Right cardiac atrium (tissue), 5 donors: ENCODE measurements at regions not wholly inside any gene's neighbourhood (a gene's known extent, or its start where the extent isn't known, plus 50 kb on each side); places are given as distances from the start of the nearest gene placed in this dataset.
A peak's percentile ranks its signal among the peaks of the same experiment; 100 is the strongest.
"Not testable (repeated sequence)": the region's sequence is repeated elsewhere in the genome, so short reads cannot be mapped to it uniquely, and the experiment has no call there.

Experiments
- ATAC-seq, 2 donors: fragments of 200-7000 bp; cut with Tn5 transposase; one replicate each; pipeline versions ENCODE4 v1.8.0 to v1.9.1; 2020; ENCODE audit warnings: moderate library complexity in 2 of 2, mild to moderate bottlenecking in 1 of 2
- DNase-seq, 3 donors: peaks; one replicate each; pipeline ENCODE4 v3.0.0-alpha.2; 2020
- H3K27ac ChIP-seq: one replicate; pipeline ENCODE4 v1.5.1; 2013; ENCODE audit warnings: mild to moderate bottlenecking, low read length, control low read depth, moderate library complexity
- H3K27me3 ChIP-seq: one replicate; pipeline ENCODE4 v1.6.1; 2013; ENCODE audit not compliant: control insufficient read depth, insufficient read depth
- H3K4me1 ChIP-seq: one replicate; pipeline ENCODE4 v1.6.1; 2013; ENCODE audit warnings: low read length; ENCODE audit not compliant: control insufficient read depth, insufficient read depth
- H3K4me3 ChIP-seq: one replicate; pipeline ENCODE4 v1.5.1; 2013; ENCODE audit warnings: low read length, control low read depth
- H3K9me3 ChIP-seq: one replicate; pipeline ENCODE4 v1.6.1; 2013; ENCODE audit warnings: low read length; ENCODE audit not compliant: control insufficient read depth
- WGBS: extraction: QIAGEN DNeasy Blood & Tissue Kit; methylation state at CpG from one replicate; pipeline ENCODE4 v1.1.7; 2013; 5-methylcytosine and 5-hydroxymethylcytosine counted together
- intact Hi-C, 4 donors: fragments of 100-400 bp; cut with DNase I; formaldehyde crosslinking; loops; one replicate each; pipeline versions ENCODE4 v1.11.0 to v1.14.0; 2022 to 2023
- donor health status: healthy with polysubstance abuse.
- donor health status: DM: no; HTN: yes; CAD: no.
- donor health status: DM: no; HTN: no; CAD: no.
- donor health status: DM: no; HTN: yes; CAD: no; lungs with severe emphysema.
- donor health status: DM: yes; HTN: yes; CAD: no.

DNA sequence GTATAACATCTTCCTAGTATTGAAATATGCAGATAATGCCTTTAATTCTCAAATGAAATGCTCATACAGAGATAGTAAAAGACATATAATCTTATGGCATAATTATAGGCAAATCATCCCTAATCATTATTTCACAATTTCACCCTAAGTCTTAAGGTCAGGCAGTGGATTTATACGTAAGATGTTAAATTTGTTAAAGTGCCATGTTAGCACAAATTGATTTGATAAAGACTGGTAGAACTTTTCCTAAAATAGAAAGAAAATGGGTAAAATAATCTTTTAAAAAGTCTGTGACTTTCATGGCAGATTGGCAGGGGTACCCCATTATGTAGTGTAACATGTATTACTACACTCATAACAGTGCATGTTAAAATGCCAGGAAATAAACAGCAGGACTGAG is 1092.7 kb upstream of the GOT2 start:
- H3K27ac ChIP-seq = no peak overlapping the region
- H3K9me3 ChIP-seq = no peaks in the 10 kb centered on the region
- WGBS = 84% methylated on average over 1 of the region's 1 CpG
- intact Hi-C loops = no loop called here
- DNase-seq = no peak
- no peaks in the 10 kb centered on the region for H3K4me1 ChIP-seq
- no peak overlapping the region for H3K4me3 ChIP-seq
- ATAC-seq = no peak
- H3K27me3 ChIP-seq = no peaks in the 10 kb centered on the region

GRCh38 chr16:59809488-59809887 is 1075.4 kb upstream of the GOT2 start:
- H3K4me1 ChIP-seq, intact Hi-C loops, H3K9me3 ChIP-seq, ATAC-seq, H3K4me3 ChIP-seq, H3K27me3 ChIP-seq, DNase-seq, H3K27ac ChIP-seq: not testable (repeated sequence)
- 92% methylated on average over 11 of the region's 11 CpGs for WGBS

DNA sequence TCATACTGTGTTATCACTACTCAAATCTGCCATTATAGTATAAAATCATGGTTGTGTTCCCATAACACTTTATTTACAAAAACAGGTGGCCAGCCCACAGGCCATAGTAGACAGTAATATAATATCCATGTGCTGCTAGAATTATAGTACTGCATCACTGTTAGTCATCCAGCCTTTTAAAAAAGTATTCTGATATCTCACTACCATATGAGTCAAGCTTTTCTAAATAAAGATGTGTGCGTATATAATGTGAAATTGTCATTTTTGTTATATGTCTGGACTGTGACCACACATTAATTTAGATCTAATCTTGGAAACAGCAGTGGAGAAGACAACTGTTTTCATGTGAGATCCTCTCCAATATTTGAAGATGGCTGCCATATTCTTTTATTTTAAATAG is 1049.1 kb upstream of the GOT2 start:
- DNase-seq (no peak), ATAC-seq (no peak)
- Histone ChIP-seq H3K4me1 (no peaks in the 10 kb centered on the region), H3K9me3 (no peaks in the 10 kb centered on the region), H3K27ac (no peak overlapping the region), H3K27me3 (no peaks in the 10 kb centered on the region), H3K4me3 (no peak overlapping the region)
- intact Hi-C loops = no loop called here
- WGBS = 89% methylated on average over 1 of the region's 1 CpG

GRCh38 chr16:59773330-59773729 is 1039.2 kb upstream of the GOT2 start:
- no peaks in the 10 kb centered on the region for H3K4me1 ChIP-seq
- H3K27ac ChIP-seq = no peak overlapping the region
- no peak for ATAC-seq
- no peaks in the 10 kb centered on the region for H3K9me3 ChIP-seq
- H3K27me3 ChIP-seq = no peaks in the 10 kb centered on the region
- DNase-seq = no peak
- intact Hi-C loops = no loop called here
- H3K4me3 ChIP-seq = no peak overlapping the region

DNA sequence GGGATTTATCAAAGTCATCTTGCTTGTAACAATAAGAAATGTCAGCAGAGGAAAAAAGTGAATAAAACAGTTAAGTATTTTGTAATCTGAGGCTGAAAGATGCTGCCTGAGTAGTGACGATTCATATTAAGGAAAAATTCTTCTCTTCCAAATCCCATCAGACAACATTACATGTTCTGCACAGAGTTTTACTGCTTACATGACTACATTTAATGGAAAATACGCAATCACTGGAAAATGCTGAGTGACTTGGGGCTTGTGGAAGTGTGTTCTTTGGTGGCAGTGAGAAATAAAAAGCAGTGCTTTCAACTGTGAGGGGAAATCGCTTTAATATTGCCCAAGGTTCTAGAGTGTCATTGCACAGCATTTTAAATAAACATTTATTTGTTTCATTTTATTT is 1025.2 kb upstream of the GOT2 start:
- Histone ChIP-seq H3K27me3 (no peaks in the 10 kb centered on the region), H3K4me1 (no peaks in the 10 kb centered on the region), H3K9me3 (no peaks in the 10 kb centered on the region), H3K27ac (no peak overlapping the region), H3K4me3 (no peak overlapping the region)
- intact Hi-C loops = no loop called here
- ATAC-seq = no peak
- WGBS = 74% methylated on average over 3 of the region's 3 CpGs
- no peak for DNase-seq

GRCh38 chr16:59758848-59759247 is 1024.7 kb upstream of the GOT2 start:
- DNase-seq (no peak), ATAC-seq (no peak)
- 50% methylated on average over 1 of the region's 1 CpG for WGBS
- Histone ChIP-seq H3K27ac (no peak overlapping the region), H3K4me3 (no peak overlapping the region), H3K9me3 (no peaks in the 10 kb centered on the region), H3K27me3 (no peaks in the 10 kb centered on the region), H3K4me1 (no peaks in the 10 kb centered on the region)
- intact Hi-C loops = no loop called here

GRCh38 chr16:59754854-59755253 is 1020.7 kb upstream of the GOT2 start:
- WGBS = 94% methylated on average over 19 of the region's 19 CpGs
- DNase-seq (peak in 1 of 3 donors; percentile 28), ATAC-seq (no peak)
- no peak overlapping the region for H3K27ac ChIP-seq
- no peaks in the 10 kb centered on the region for H3K9me3 ChIP-seq
- H3K27me3 ChIP-seq = no peaks in the 10 kb centered on the region
- intact Hi-C loops = no loop called here
- H3K4me1 ChIP-seq = no peaks in the 10 kb centered on the region
- no peak overlapping the region for H3K4me3 ChIP-seq

- DNase-seq (no peak), ATAC-seq (no peak)
- intact Hi-C loops = no loop called here
- Histone ChIP-seq H3K9me3 (no peaks in the 10 kb centered on the region), H3K4me3 (no peak overlapping the region), H3K27me3 (no peaks in the 10 kb centered on the region), H3K4me1 (no peaks in the 10 kb centered on the region), H3K27ac (no peak overlapping the region)
- WGBS = 94% methylated on average over 3 of the region's 3 CpGs
Observed at GRCh38 chr16:59749662-59750336, 1015.7 kb upstream of the GOT2 start.

DNA sequence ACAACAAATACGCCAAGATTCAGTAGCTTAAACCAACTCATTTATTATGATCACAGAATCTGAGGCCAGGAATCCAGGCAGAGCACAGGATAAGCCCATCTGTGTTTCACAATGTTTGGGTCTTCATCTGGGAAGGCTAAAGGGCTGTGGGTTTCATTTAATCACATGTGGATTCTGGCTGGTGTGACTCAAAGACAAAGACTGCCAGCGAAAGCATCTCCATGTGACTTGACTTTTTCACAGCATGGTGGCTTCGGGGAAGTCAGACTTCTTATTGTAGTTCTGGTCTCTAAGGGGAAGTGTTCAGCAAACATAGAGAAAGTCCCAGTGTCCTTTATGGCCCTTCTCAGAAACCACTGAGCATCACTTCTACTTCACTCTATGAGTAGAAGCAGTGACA is 1014.4 kb upstream of the GOT2 start:
- DNase-seq (no peak), ATAC-seq (no peak)
- Histone ChIP-seq H3K27ac (no peak overlapping the region), H3K27me3 (no peaks in the 10 kb centered on the region), H3K4me1 (no peaks in the 10 kb centered on the region), H3K4me3 (no peak overlapping the region), H3K9me3 (no peaks in the 10 kb centered on the region)
- 67% methylated on average over 3 of the region's 3 CpGs for WGBS
- intact Hi-C loops = no loop called here

DNA sequence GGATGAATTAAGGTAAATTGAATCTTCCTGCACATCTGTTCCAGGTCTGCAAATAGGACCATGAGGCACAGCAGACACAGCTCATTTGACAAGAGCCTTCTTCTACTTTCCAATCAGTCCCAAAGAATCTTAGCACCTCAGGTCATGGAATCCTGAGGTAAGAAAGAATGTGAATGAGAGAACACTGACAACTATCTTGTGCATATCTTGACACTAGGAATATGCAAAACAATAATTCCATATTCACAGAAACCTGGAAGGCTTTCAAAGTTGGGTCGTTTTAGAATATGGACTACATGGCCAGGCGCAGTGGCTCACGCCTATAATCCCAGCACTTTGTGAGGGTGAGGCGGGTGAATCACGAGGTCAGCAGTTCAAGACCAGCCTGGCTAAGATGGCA is 1009.4 kb upstream of the GOT2 start:
- Histone ChIP-seq H3K27ac (no peak overlapping the region), H3K9me3 (no peaks in the 10 kb centered on the region), H3K4me1 (no peaks in the 10 kb centered on the region), H3K4me3 (no peak overlapping the region), H3K27me3 (no peaks in the 10 kb centered on the region)
- intact Hi-C loops = no loop called here
- 91% methylated on average over 5 of the region's 5 CpGs for WGBS
- ATAC-seq (no peak), DNase-seq (no peak)

DNA sequence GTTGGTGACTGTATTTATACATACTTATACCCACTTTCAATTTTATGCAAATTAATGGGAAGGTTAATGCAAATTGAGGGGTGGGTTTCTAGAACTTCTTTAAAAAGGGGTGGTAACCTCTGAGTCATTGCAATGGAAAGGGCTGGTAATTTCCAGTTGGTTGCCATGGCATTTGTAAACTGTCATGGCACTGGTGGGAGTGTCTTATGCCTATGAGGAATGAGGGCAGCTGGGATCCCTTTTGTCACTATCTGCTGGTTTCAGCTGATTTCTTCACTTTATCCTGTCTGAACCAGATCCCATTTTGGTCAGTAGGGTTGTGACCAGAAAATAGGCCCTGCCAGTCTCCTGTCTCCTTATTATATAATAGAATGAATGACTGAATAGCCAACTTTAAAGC is 1006.7 kb upstream of the GOT2 start:
- Histone ChIP-seq H3K4me1 (no peaks in the 10 kb centered on the region), H3K4me3 (no peak overlapping the region), H3K27me3 (no peaks in the 10 kb centered on the region), H3K9me3 (no peaks in the 10 kb centered on the region), H3K27ac (no peak overlapping the region)
- DNase-seq (no peak), ATAC-seq (no peak)
- intact Hi-C loops = no loop called here

DNA sequence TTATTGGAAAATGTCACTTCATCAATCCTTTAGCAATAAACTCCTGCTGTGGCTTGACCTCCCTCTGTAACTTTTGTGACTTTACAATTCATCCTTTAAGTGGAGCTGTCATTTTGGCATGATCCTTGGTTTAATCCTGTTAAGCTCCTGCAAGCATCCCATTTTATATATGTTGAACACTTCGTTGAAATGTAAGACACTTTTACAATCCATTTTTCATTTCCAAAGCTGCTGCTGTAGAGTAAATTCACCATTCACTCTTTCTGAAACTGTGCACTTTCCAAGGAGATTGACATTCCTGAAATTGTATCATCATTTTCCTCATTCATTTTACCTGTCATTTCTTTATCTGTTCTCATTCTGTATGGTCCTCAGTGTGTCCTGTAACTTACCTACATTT is 1003.2 kb upstream of the GOT2 start:
- Histone ChIP-seq H3K4me1 (no peaks in the 10 kb centered on the region), H3K9me3 (no peaks in the 10 kb centered on the region), H3K4me3 (no peak overlapping the region), H3K27ac (no peak overlapping the region), H3K27me3 (no peaks in the 10 kb centered on the region)
- WGBS = 49% methylated on average over 1 of the region's 1 CpG
- intact Hi-C loops = no loop called here
- ATAC-seq (no peak), DNase-seq (no peak)
